Loucy (cell line): ENCODE measurements at regions not wholly inside any gene's neighbourhood (a gene's known extent, or its start where the extent isn't known, plus 50 kb on each side); places are given as distances from the start of the nearest gene placed in this dataset.

Experiments used
- CTCF ChIP-seq: fragments of 200-600 bp; sonication (generic); conservative IDR thresholded peaks from 2 replicates; pipeline ENCODE4 v1.5.1; 2014; ENCODE audit warnings: mild to moderate bottlenecking, antibody characterized with exemption, low read length
- EZH2phosphoT487 ChIP-seq: fragments of 200-600 bp; IDR thresholded peaks from 2 replicates; pipeline ENCODE4 v1.6.1; 2018; ENCODE audit warnings: antibody characterized with exemption, mild to moderate bottlenecking, moderate library complexity, borderline replicate concordance

GRCh38 chr1:239725933-239726332 is 339.6 kb downstream of the CHRM3 start:
- TF ChIP-seq CTCF (no peak), EZH2phosphoT487 (no peak)
